A549 (cell line): ENCODE measurements at regions not wholly inside any gene's neighbourhood (a gene's known extent, or its start where the extent isn't known, plus 50 kb on each side); places are given as distances from the start of the nearest gene placed in this dataset.

Experiments
- ATAC-seq, 2 experiments: fragments of 200-7000 bp in 1 of 2; fragments of >200 bp in 1 of 2; cut with Nextera tagmentation in 1 of 2; cut with Tn5 transposase in 1 of 2; 3 replicates each; pipeline versions ENCODE4 v1.8.0 to v1.9.1; 2018 to 2020; ENCODE audit warnings: mild to moderate bottlenecking in 1 of 2, moderate library complexity in 1 of 2
- CTCF ChIA-PET: fragments of 300-600 bp; sonication (Branson Sonifier 250); formaldehyde crosslinking; extraction: SDS; loops from one replicate; lab custom pipeline; 2021; ENCODE audit warnings: antibody characterized with exemption, inconsistent platforms; lab: Yijun Ruan, JAX
- POLR2A ChIA-PET: fragments of 350-600 bp; formaldehyde crosslinking; extraction: SDS; loops from one replicate; lab custom pipeline; 2021; ENCODE audit warnings: antibody characterized with exemption, inconsistent platforms; lab: Yijun Ruan, JAX
- DNase-seq, 2 experiments: peaks; one replicate each; pipeline versions ENCODE4 v3.0.0 to v3.0.0-alpha.2; 2011 to 2016; ENCODE audit warnings: low read depth in 1 of 2, low spot score in 1 of 2
- FAIRE-seq: peaks from 2 replicates; lab custom pipeline; 2011; peaks lifted over from hg19 to GRCh38; lab: Jason Lieb, UNC
- H3K27ac ChIP-seq, 2 experiments: fragments of >200 bp; sonication (Bioruptor Twin); formaldehyde crosslinking; 3 replicates each; pipeline ENCODE4 v1.5.1; 2016 to 2017
- H3K4me1 ChIP-seq: fragments of >200 bp; sonication (Bioruptor Twin); formaldehyde crosslinking; 3 replicates; pipeline ENCODE4 v1.6.1; 2016
- H3K4me2 ChIP-seq: fragments of >200 bp; sonication (Bioruptor Twin); formaldehyde crosslinking; 3 replicates; pipeline ENCODE4 v1.6.1; 2016
- H3K4me3 ChIP-seq: fragments of >200 bp; sonication (Bioruptor Twin); formaldehyde crosslinking; 3 replicates; pipeline ENCODE4 v1.5.1; 2016
- H3K9me3 ChIP-seq: fragments of >200 bp; sonication (Bioruptor Twin); formaldehyde crosslinking; 3 replicates; pipeline ENCODE4 v1.6.1; 2016
- CBX8 ChIP-seq: fragments of 200-600 bp; sonication (generic); IDR thresholded peaks from 2 replicates; pipeline ENCODE4 v1.6.1; 2016
- E2F6 ChIP-seq: IDR thresholded peaks from 2 replicates; pipeline ENCODE4 v1.6.1; 2012; ENCODE audit warnings: low read depth, borderline replicate concordance
- ELK1 ChIP-seq: fragments of 150-350 bp; IDR thresholded peaks from 2 replicates; pipeline ENCODE4 v1.6.1; 2014; ENCODE audit warnings: low read depth, mild to moderate bottlenecking, low read length
- FOSB ChIP-seq: fragments of 250-450 bp; sonication (Bioruptor Pico); IDR thresholded peaks from 2 replicates; pipeline ENCODE4 v1.5.0; 2020; ENCODE audit warnings: mild to moderate bottlenecking, moderate library complexity
- HOXB13 ChIP-seq: fragments of 250-450 bp; sonication (Bioruptor Pico); IDR thresholded peaks from 2 replicates; pipeline ENCODE4 v1.5.0; 2020; ENCODE audit warnings: low read depth, mild to moderate bottlenecking, moderate library complexity
- JUN ChIP-seq, 2 experiments: fragments of >200 bp; sonication (Bioruptor Twin); formaldehyde crosslinking; IDR thresholded peaks; 2 replicates in 1 of 2; 3 replicates in 1 of 2; pipeline ENCODE4 v1.6.1; 2016 to 2017
- MAFK ChIP-seq: fragments of 450-650 bp; IDR thresholded peaks from 2 replicates; pipeline ENCODE4 v1.6.1; 2014; ENCODE audit not compliant: partially characterized antibody
- MYC ChIP-seq: IDR thresholded peaks from 2 replicates; pipeline ENCODE4 v1.6.1; 2012; ENCODE audit warnings: mild to moderate bottlenecking, inconsistent platforms, low read length, improper control_type of control experiment, borderline replicate concordance
- NFE2L2 ChIP-seq: fragments of 150-350 bp; conservative IDR thresholded peaks from 2 replicates; pipeline ENCODE4 v1.6.1; 2014; ENCODE audit warnings: low read length
- PHF8 ChIP-seq: fragments of 200-600 bp; sonication (generic); IDR thresholded peaks from 2 replicates; pipeline ENCODE4 v1.6.1; 2016; ENCODE audit warnings: low read depth, mild to moderate bottlenecking, antibody characterized with exemption, moderate library complexity, borderline replicate concordance
- RAD21 ChIP-seq, 2 experiments: fragments of >200 bp in 1 of 2; sonication (Bioruptor Twin) in 1 of 2; formaldehyde crosslinking in 1 of 2; IDR thresholded peaks in 1 of 2; conservative IDR thresholded peaks in 1 of 2; 2 replicates in 1 of 2; 3 replicates in 1 of 2; pipeline ENCODE4 v1.6.1; 2012 to 2018; ENCODE audit warnings: inconsistent platforms in 1 of 2
- ZNF302 ChIP-seq: fragments of 250-450 bp; sonication (Bioruptor Pico); IDR thresholded peaks from 2 replicates; pipeline ENCODE4 v1.9.0; 2021; ENCODE audit warnings: inconsistent platforms, mild to moderate bottlenecking, moderate library complexity
- WGBS: methylation state at CpG from one replicate; pipeline ENCODE4 v1.1.6; 2017; ENCODE audit errors: missing lambda C conversion rate; 5-methylcytosine and 5-hydroxymethylcytosine counted together
- TF ChIP-seq, protein P1 (sequence below): fragments of 200-600 bp; sonication (generic); IDR thresholded peaks from 2 replicates; pipeline ENCODE4 v1.6.1; 2016; ENCODE audit warnings: antibody characterized with exemption, mild to moderate bottlenecking, moderate library complexity
- TF ChIP-seq, protein P2 (sequence below): fragments of >200 bp; sonication (Bioruptor Twin); formaldehyde crosslinking; IDR thresholded peaks from 2 replicates; pipeline ENCODE4 v1.6.1; 2016
- TF ChIP-seq, protein P3 (sequence below): fragments of >200 bp; sonication (Bioruptor Twin); formaldehyde crosslinking; IDR thresholded peaks from 3 replicates; pipeline ENCODE4 v1.6.1; 2016

- TF ChIP-seq, protein P1, sequence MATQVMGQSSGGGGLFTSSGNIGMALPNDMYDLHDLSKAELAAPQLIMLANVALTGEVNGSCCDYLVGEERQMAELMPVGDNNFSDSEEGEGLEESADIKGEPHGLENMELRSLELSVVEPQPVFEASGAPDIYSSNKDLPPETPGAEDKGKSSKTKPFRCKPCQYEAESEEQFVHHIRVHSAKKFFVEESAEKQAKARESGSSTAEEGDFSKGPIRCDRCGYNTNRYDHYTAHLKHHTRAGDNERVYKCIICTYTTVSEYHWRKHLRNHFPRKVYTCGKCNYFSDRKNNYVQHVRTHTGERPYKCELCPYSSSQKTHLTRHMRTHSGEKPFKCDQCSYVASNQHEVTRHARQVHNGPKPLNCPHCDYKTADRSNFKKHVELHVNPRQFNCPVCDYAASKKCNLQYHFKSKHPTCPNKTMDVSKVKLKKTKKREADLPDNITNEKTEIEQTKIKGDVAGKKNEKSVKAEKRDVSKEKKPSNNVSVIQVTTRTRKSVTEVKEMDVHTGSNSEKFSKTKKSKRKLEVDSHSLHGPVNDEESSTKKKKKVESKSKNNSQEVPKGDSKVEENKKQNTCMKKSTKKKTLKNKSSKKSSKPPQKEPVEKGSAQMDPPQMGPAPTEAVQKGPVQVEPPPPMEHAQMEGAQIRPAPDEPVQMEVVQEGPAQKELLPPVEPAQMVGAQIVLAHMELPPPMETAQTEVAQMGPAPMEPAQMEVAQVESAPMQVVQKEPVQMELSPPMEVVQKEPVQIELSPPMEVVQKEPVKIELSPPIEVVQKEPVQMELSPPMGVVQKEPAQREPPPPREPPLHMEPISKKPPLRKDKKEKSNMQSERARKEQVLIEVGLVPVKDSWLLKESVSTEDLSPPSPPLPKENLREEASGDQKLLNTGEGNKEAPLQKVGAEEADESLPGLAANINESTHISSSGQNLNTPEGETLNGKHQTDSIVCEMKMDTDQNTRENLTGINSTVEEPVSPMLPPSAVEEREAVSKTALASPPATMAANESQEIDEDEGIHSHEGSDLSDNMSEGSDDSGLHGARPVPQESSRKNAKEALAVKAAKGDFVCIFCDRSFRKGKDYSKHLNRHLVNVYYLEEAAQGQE = no peak
These were observed 87.3 kb upstream of the SMYD2 start (continued) for GRCh38 chr1:214193691-214194090.

DNA sequence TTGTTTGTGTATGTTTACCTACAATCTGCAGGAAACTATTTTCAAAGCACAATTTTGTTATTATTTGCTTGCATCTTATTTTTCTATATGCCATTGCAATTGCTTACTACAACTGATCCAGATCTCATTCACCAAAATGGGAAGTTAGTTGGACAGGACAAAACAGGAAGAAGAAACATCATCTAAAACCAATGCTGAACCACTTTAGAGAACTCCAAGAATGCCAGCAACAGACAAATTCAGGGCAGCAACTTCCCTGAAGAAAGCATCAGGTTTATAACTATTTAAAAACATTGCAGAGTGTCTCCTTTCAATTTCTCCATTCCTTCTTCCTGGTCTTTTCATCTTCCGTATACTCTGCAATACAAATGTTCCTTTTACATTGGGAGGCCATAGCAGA lies 82.4 kb upstream of the SMYD2 start:
- no peak for FAIRE-seq
- ChIA-PET POLR2A (no interaction called here), CTCF (interaction anchor here (0.8 to 3.3 kb wide), 5 partner anchors 9 to 130 kb away, joined by 3 to 9 read pairs (median 5); no protein-coding TSS in a partner anchor)
- no peaks in the 10 kb centered on the region for H3K9me3 ChIP-seq
- H3K4me3 ChIP-seq = no peak overlapping the region
- H3K27ac ChIP-seq = no peak overlapping the region
- WGBS = 92% methylated on average over 1 of the region's 1 CpG
- TF ChIP-seq E2F6 = no peak
- no peak for TF ChIP-seq MYC
- no peak for TF ChIP-seq HOXB13
- TF ChIP-seq FOSB (CRISPR knock-in tag) = no peak
- no peak for TF ChIP-seq PHF8
- no peak for TF ChIP-seq ELK1
- TF ChIP-seq JUN (IDR thresholded peaks at IDR 0.05) = no peak
- TF ChIP-seq ZNF302 (CRISPR knock-in tag) = no peak
- TF ChIP-seq, protein P2, sequence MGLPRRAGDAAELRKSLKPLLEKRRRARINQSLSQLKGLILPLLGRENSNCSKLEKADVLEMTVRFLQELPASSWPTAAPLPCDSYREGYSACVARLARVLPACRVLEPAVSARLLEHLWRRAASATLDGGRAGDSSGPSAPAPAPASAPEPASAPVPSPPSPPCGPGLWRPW = no peak
- TF ChIP-seq, all 56 proteins: peak for 0
- ATAC-seq (no peak), DNase-seq (no peak)
- H3K4me2 ChIP-seq = no peak overlapping the region
- H3K4me1 ChIP-seq = no peaks in the 10 kb centered on the region

DNA sequence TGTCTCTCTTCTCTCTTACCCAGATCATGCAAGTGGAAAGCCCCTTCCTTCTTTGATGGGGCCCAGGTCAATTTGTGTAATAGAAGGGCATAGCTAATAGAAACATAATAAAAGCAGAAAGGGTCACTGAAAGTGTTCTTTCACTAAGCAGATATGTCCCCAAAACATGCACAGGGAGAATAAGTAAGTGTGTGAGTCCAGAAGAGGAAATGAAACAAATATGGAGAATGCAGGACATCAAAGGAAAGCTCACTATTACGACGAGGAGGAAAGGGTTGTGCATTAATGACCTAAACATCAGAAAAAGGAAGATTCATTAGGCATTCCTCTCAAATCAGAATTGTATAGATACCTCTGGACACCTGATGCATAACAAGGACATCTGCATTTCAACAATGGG lies 81.4 kb upstream of the SMYD2 start:
- DNase-seq = no peak
- FAIRE-seq = no peak
- H3K9me3 ChIP-seq = no peaks in the 10 kb centered on the region
- H3K4me1 ChIP-seq = no peaks in the 10 kb centered on the region
- TF ChIP-seq CBX8 (no peak), NFE2L2 (no peak)
- 60% methylated on average over 2 of the region's 2 CpGs for WGBS
- no peak overlapping the region for H3K4me2 ChIP-seq
- no peak for ATAC-seq
- no peak overlapping the region for H3K27ac ChIP-seq
- POLR2A ChIA-PET = no interaction called here
- H3K4me3 ChIP-seq = no peak overlapping the region
- CTCF ChIA-PET = interaction anchor here (1.0 to 1.5 kb wide), 3 partner anchors 10 to 130 kb away, joined by 3 read pairs; no protein-coding TSS in a partner anchor

GRCh38 chr1:214202992-214203391 lies 78.0 kb upstream of the SMYD2 start:
- Histone ChIP-seq H3K4me3 (no peak overlapping the region), H3K4me1 (no peaks in the 10 kb centered on the region), H3K9me3 (no peaks in the 10 kb centered on the region), H3K27ac (no peak overlapping the region), H3K4me2 (no peak overlapping the region)
- DNase-seq = no peak
- no peak for ATAC-seq
- no peak for TF ChIP-seq FOSB (CRISPR knock-in tag)
- TF ChIP-seq RAD21 (conservative IDR thresholded peaks at IDR 0.05 in 1 of 2, IDR thresholded peaks at IDR 0.05 in 1 of 2) = no peak
- no peak for TF ChIP-seq JUN (IDR thresholded peaks at IDR 0.05)
- no peak for TF ChIP-seq MAFK
- TF ChIP-seq, protein P3, sequence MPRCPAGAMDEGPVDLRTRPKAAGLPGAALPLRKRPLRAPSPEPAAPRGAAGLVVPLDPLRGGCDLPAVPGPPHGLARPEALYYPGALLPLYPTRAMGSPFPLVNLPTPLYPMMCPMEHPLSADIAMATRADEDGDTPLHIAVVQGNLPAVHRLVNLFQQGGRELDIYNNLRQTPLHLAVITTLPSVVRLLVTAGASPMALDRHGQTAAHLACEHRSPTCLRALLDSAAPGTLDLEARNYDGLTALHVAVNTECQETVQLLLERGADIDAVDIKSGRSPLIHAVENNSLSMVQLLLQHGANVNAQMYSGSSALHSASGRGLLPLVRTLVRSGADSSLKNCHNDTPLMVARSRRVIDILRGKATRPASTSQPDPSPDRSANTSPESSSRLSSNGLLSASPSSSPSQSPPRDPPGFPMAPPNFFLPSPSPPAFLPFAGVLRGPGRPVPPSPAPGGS = no peak
- no peak for FAIRE-seq
- CTCF ChIA-PET = interaction anchor here (0.6 to 8.5 kb wide), 6 partner anchors 9 to 386 kb away, joined by 3 to 99 read pairs (median 4); no protein-coding TSS in a partner anchor
- 60% methylated on average over 3 of the region's 3 CpGs for WGBS
- POLR2A ChIA-PET = no interaction called here
